GM12891 (cell line): ENCODE measurements at regions not wholly inside any gene's neighbourhood (a gene's known extent, or its start where the extent isn't known, plus 50 kb on each side); places are given as distances from the start of the nearest gene placed in this dataset.

ENCODE experiments used
- PAX5 ChIP-seq: IDR thresholded peaks from 2 replicates; pipeline ENCODE4 v1.6.1; 2011; ENCODE audit warnings: low read length, moderate library complexity, mild to moderate bottlenecking; ENCODE audit not compliant: insufficient read depth, severe bottlenecking
- POLR2A ChIP-seq: IDR thresholded peaks from 2 replicates; pipeline ENCODE4 v1.6.1; 2011; ENCODE audit warnings: low read depth, low read length, control low read depth
- POLR2AphosphoS5 ChIP-seq: IDR thresholded peaks from 2 replicates; pipeline ENCODE4 v1.6.1; 2011; ENCODE audit warnings: low read depth, low read length, control low read depth
- POU2F2 ChIP-seq: IDR thresholded peaks from 2 replicates; pipeline ENCODE4 v1.6.1; 2011; ENCODE audit warnings: low read depth, mild to moderate bottlenecking, control low read depth, low read length, moderate library complexity
- SPI1 ChIP-seq: IDR thresholded peaks from 2 replicates; pipeline ENCODE4 v1.6.1; 2011; ENCODE audit warnings: low read depth, low read length, control low read depth
- TAF1 ChIP-seq: IDR thresholded peaks from 2 replicates; pipeline ENCODE4 v1.6.1; 2011; ENCODE audit warnings: low read depth, low read length, control low read depth

DNA sequence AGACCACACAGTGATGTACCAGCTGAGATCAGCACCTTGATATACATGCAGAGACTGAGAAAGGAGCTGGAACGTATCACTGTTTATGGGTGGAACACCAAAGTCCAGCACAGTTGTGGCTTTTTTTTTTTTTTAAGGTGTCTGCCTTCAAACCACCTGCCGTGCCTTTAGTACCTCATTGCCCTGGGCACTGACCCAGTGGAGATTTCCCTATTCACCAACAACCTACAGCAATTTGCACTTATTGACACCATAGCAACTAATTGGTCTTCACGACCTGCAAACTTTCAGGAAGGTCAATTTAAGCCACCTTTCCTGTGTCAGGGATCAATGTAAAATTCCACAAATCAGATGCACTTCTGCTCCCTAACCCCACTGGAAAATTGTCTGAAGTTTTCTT, 181.6 kb upstream of the ADGRL2 start:
- TF ChIP-seq POLR2A (no peak), POLR2AphosphoS5 (no peak), TAF1 (no peak), SPI1 (no peak), PAX5 (no peak), POU2F2 (no peak)
